WERI-Rb-1 (cell line): ENCODE measurements at regions not wholly inside any gene's neighbourhood (a gene's known extent, or its start where the extent isn't known, plus 50 kb on each side); places are given as distances from the start of the nearest gene placed in this dataset.

Source experiments
- DNase-seq: peaks from one replicate; pipeline ENCODE4 v3.0.0-alpha.2; 2020
- H3K27ac ChIP-seq: fragments of 250-450 bp; sonication (Bioruptor Pico); 2 replicates; pipeline ENCODE4 v1.5.1; 2020; ENCODE audit warnings: mild to moderate bottlenecking, moderate library complexity
- H3K27me3 ChIP-seq: fragments of 250-450 bp; sonication (Bioruptor Pico); 2 replicates; pipeline ENCODE4 v1.5.1; 2021; ENCODE audit warnings: mild to moderate bottlenecking, low read depth, moderate library complexity; ENCODE audit not compliant: insufficient read depth, severe bottlenecking
- H3K36me3 ChIP-seq: fragments of 250-450 bp; sonication (Bioruptor Pico); 2 replicates; pipeline ENCODE4 v1.5.1; 2020; ENCODE audit warnings: mild to moderate bottlenecking, moderate library complexity
- H3K4me3 ChIP-seq: 2 replicates; pipeline ENCODE4 v1.5.1; 2011; ENCODE audit warnings: low read depth, mild to moderate bottlenecking, control low read depth, low read length
- H3K9me3 ChIP-seq: fragments of 250-450 bp; sonication (Bioruptor Pico); 2 replicates; pipeline ENCODE4 v1.5.1; 2021; ENCODE audit warnings: mild to moderate bottlenecking, moderate library complexity; ENCODE audit not compliant: severe bottlenecking
- CTCF ChIP-seq: IDR thresholded peaks from 2 replicates; pipeline ENCODE4 v1.5.1; 2011; ENCODE audit warnings: low read depth, mild to moderate bottlenecking, control low read depth, inconsistent platforms, low read length

DNA sequence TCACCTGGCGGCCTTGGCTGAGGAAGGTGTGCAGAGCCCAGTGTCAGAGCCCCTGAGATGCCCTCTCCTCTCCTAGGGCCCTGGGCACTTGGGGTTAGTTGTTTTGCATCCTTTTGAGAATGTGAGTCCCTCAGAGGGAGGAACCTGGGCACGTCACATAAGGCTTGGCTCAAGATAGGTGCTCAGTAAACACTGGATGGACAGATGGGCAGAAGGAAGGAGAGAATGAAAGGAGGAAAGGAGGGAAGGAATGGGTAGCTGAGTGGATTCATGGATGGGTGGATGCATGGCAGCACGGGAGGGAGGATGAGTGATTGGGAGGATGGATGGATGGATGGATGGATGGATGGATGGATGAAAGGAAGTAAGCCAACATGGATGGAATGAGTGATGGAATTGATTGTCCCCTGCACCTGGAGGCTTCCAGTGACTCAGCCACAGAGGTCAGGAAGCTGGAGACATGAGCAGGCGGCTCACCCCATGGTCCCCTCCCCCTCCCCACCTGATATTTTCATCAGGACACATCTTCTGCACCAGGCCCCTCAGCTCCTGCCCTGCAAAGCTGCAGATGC lies 62.2 kb downstream of the IGLL1 start:
- Histone ChIP-seq H3K4me3 (no peak overlapping the region; the same call in 1 of the 2 replicates), H3K36me3 (no peaks in the 10 kb centered on the region), H3K27ac (peak overlapping the region; percentile 100), H3K9me3 (no peaks in the 10 kb centered on the region), H3K27me3 (no peaks in the 10 kb centered on the region)
- TF ChIP-seq CTCF, result no peak
- DNase-seq, result no peak

GRCh38 chr22:23516304-23516703 lies 63.8 kb downstream of the IGLL1 start:
- no peaks in the 10 kb centered on the region for H3K36me3 ChIP-seq
- DNase-seq, result no peak
- no peak overlapping the region; the same call in 1 of the 2 replicates for H3K27ac ChIP-seq
- H3K27me3 ChIP-seq, result no peaks in the 10 kb centered on the region
- TF ChIP-seq CTCF, result no peak
- H3K9me3 ChIP-seq, result no peaks in the 10 kb centered on the region
- H3K4me3 ChIP-seq, result no peak overlapping the region

- Histone ChIP-seq H3K27ac (no peak overlapping the region), H3K9me3 (no peaks in the 10 kb centered on the region), H3K27me3 (no peaks in the 10 kb centered on the region), H3K4me3 (no peak overlapping the region), H3K36me3 (no peaks in the 10 kb centered on the region)
- peak; percentile 58 for DNase-seq
- peak; percentile 57 for TF ChIP-seq CTCF
Observed at GRCh38 chr22:23514322-23515038, 65.6 kb downstream of the IGLL1 start.

DNA sequence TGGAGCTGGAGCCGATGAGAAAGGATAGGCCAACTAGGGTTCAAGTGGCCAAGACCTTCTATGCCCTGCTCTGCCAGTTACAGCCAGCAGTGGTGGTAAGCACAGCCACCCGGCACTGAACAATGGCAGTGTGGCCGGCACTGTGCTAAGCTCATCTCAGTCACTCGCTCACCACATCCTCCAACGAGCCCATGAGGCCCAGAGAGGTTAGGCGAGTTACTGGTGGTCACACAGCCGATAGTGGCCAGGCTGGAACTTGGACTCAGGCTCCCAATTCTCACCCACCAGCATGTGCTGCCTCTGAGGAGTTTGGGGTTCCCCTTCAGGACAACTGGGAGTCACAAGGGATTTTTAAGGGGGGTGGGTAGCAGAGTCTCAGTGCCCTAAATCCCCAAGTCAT lies 66.4 kb downstream of the IGLL1 start:
- Histone ChIP-seq H3K27ac (no peak overlapping the region), H3K9me3 (no peaks in the 10 kb centered on the region), H3K36me3 (no peaks in the 10 kb centered on the region), H3K27me3 (no peaks in the 10 kb centered on the region), H3K4me3 (no peak overlapping the region)
- TF ChIP-seq CTCF, result no peak
- no peak for DNase-seq

GRCh38 chr22:23513133-23513532 lies 67.0 kb downstream of the IGLL1 start:
- Histone ChIP-seq H3K27me3 (no peaks in the 10 kb centered on the region), H3K27ac (peak overlapping the region; percentile 40; the same call in 1 of the 2 replicates)
- TF ChIP-seq CTCF, result no peak

More at GRCh38 chr22:23513133-23513532, 67.0 kb downstream of the IGLL1 start:
- Histone ChIP-seq H3K36me3 (no peaks in the 10 kb centered on the region), H3K9me3 (no peaks in the 10 kb centered on the region), H3K4me3 (no peak overlapping the region)
- no peak for DNase-seq
